ENCODE measurements at regions not wholly inside any gene's neighbourhood (a gene's known extent, or its start where the extent isn't known, plus 50 kb on each side); places are given as distances from the start of the nearest gene placed in this dataset.

- Histone ChIP-seq H3K36me3 (no peaks in the 10 kb centered on the region), H3K9me3 (replicated peaks) (no peaks in the 10 kb centered on the region), H3K27me3 (replicated peaks) (no peaks in the 10 kb centered on the region), H3K27ac (no peak overlapping the region), H3K4me1 (replicated peaks) (peaks cover 3% of the 10 kb centered on the region; the same call in 1 of the 2 replicates), H3K4me3 (no peak overlapping the region)
- DNase-seq (ENCODE audit: low read depth in 1 of 2, low spot score in 2 of 2), result no peak
Observed at GRCh38 chr10:88095223-88095721, 231.8 kb downstream of the PTEN start.

- Histone ChIP-seq H3K36me3 (no peaks in the 10 kb centered on the region), H3K27me3 (replicated peaks) (no peaks in the 10 kb centered on the region), H3K27ac (no peak overlapping the region), H3K4me1 (replicated peaks) (peaks cover 9% of the 10 kb centered on the region), H3K4me3 (no peak overlapping the region), H3K9me3 (replicated peaks) (no peaks in the 10 kb centered on the region)
- no peak for DNase-seq (ENCODE audit: low read depth in 1 of 2, low spot score in 2 of 2)
Observed at GRCh38 chr10:88095778-88096431, 232.5 kb downstream of the PTEN start.

- no peak overlapping the region for H3K4me3 ChIP-seq
- H3K9me3 ChIP-seq (replicated peaks), result no peaks in the 10 kb centered on the region; the same call in 1 of the 2 replicates
- no peak overlapping the region for H3K27ac ChIP-seq
- H3K27me3 ChIP-seq (replicated peaks), result no peaks in the 10 kb centered on the region
- no peak for DNase-seq (ENCODE audit: low read depth in 1 of 2, low spot score in 2 of 2)
- no peaks in the 10 kb centered on the region for H3K36me3 ChIP-seq
- peaks cover 12% of the 10 kb centered on the region for H3K4me1 ChIP-seq (replicated peaks)
Observed at GRCh38 chr10:88097092-88097516, 233.7 kb downstream of the PTEN start.

GRCh38 chr10:88097536-88097935 is 234.1 kb downstream of the PTEN start:
- Histone ChIP-seq H3K4me1 (replicated peaks) (peaks cover 12% of the 10 kb centered on the region), H3K27ac (no peak overlapping the region), H3K4me3 (no peak overlapping the region), H3K36me3 (no peaks in the 10 kb centered on the region), H3K27me3 (replicated peaks) (no peaks in the 10 kb centered on the region), H3K9me3 (replicated peaks) (no peaks in the 10 kb centered on the region; the same call in 1 of the 2 replicates)
- DNase-seq (ENCODE audit: low read depth in 1 of 2, low spot score in 2 of 2), result no peak

- DNase-seq (ENCODE audit: low read depth in 1 of 2, low spot score in 2 of 2), result peak in 1 of 2 experiments; percentile 12
- H3K27ac ChIP-seq, result no peak overlapping the region
- peaks cover 12% of the 10 kb centered on the region for H3K4me1 ChIP-seq (replicated peaks)
- no peaks in the 10 kb centered on the region; the same call in 1 of the 2 replicates for H3K9me3 ChIP-seq (replicated peaks)
- H3K27me3 ChIP-seq (replicated peaks), result no peaks in the 10 kb centered on the region
- no peak overlapping the region for H3K4me3 ChIP-seq
- no peaks in the 10 kb centered on the region for H3K36me3 ChIP-seq
Observed at GRCh38 chr10:88100281-88100680, 236.9 kb downstream of the PTEN start.

- Histone ChIP-seq H3K4me1 (replicated peaks) (peaks cover 12% of the 10 kb centered on the region), H3K36me3 (no peaks in the 10 kb centered on the region), H3K27ac (no peak overlapping the region), H3K9me3 (replicated peaks) (no peaks in the 10 kb centered on the region; the same call in 1 of the 2 replicates), H3K4me3 (no peak overlapping the region), H3K27me3 (replicated peaks) (no peaks in the 10 kb centered on the region)
- no peak for DNase-seq (ENCODE audit: low read depth in 1 of 2, low spot score in 2 of 2)
Observed at GRCh38 chr10:88101666-88102065, 238.2 kb downstream of the PTEN start.

- Histone ChIP-seq H3K27me3 (replicated peaks) (no peaks in the 10 kb centered on the region), H3K4me3 (no peak overlapping the region), H3K9me3 (replicated peaks) (no peaks in the 10 kb centered on the region; the same call in 1 of the 2 replicates), H3K4me1 (replicated peaks) (peaks cover 15% of the 10 kb centered on the region), H3K27ac (no peak overlapping the region), H3K36me3 (no peaks in the 10 kb centered on the region)
- DNase-seq (ENCODE audit: low read depth in 1 of 2, low spot score in 2 of 2), result no peak
Observed at GRCh38 chr10:88103576-88103975, 240.2 kb downstream of the PTEN start.

GRCh38 chr10:88104223-88104622 is 240.8 kb downstream of the PTEN start:
- Histone ChIP-seq H3K4me3 (no peak overlapping the region), H3K36me3 (no peaks in the 10 kb centered on the region), H3K4me1 (replicated peaks) (peaks cover 15% of the 10 kb centered on the region), H3K9me3 (replicated peaks) (no peaks in the 10 kb centered on the region; the same call in 1 of the 2 replicates), H3K27me3 (replicated peaks) (no peaks in the 10 kb centered on the region), H3K27ac (no peak overlapping the region)
- DNase-seq (ENCODE audit: low read depth in 1 of 2, low spot score in 2 of 2), result no peak

GRCh38 chr10:88106366-88106765 is 242.9 kb downstream of the PTEN start:
- Histone ChIP-seq H3K9me3 (replicated peaks) (no peaks in the 10 kb centered on the region; the same call in 1 of the 2 replicates), H3K27me3 (replicated peaks) (no peaks in the 10 kb centered on the region)
- DNase-seq (ENCODE audit: low read depth in 1 of 2, low spot score in 2 of 2), result no peak

GRCh38 chr10:88107296-88108097 is 244.1 kb downstream of the PTEN start:
- Histone ChIP-seq H3K4me1 (replicated peaks) (peaks cover 17% of the 10 kb centered on the region), H3K27me3 (replicated peaks) (no peaks in the 10 kb centered on the region), H3K27ac (no peak overlapping the region), H3K9me3 (replicated peaks) (no peaks in the 10 kb centered on the region), H3K36me3 (no peaks in the 10 kb centered on the region), H3K4me3 (no peak overlapping the region)
- no peak for DNase-seq (ENCODE audit: low read depth in 1 of 2, low spot score in 2 of 2)

More at GRCh38 chr10:88106366-88106765, 242.9 kb downstream of the PTEN start:
- H3K4me3 ChIP-seq, result no peak overlapping the region
- H3K27ac ChIP-seq, result no peak overlapping the region
- no peaks in the 10 kb centered on the region for H3K36me3 ChIP-seq
- H3K4me1 ChIP-seq (replicated peaks), result peaks cover 17% of the 10 kb centered on the region

- Histone ChIP-seq H3K27ac (no peak overlapping the region), H3K9me3 (replicated peaks) (no peaks in the 10 kb centered on the region), H3K4me3 (no peak overlapping the region), H3K27me3 (replicated peaks) (no peaks in the 10 kb centered on the region), H3K36me3 (no peaks in the 10 kb centered on the region), H3K4me1 (replicated peaks) (peaks cover 17% of the 10 kb centered on the region)
- peak in 1 of 2 experiments; percentile 20 for DNase-seq (ENCODE audit: low read depth in 1 of 2, low spot score in 2 of 2)
Observed at GRCh38 chr10:88108115-88108610, 244.7 kb downstream of the PTEN start.

- DNase-seq (ENCODE audit: low read depth in 1 of 2, low spot score in 2 of 2), result peak; percentile 57 to 68
- Histone ChIP-seq H3K9me3 (replicated peaks) (no peaks in the 10 kb centered on the region), H3K4me1 (replicated peaks) (peaks cover 20% of the 10 kb centered on the region), H3K4me3 (no peak overlapping the region), H3K36me3 (no peaks in the 10 kb centered on the region), H3K27me3 (replicated peaks) (no peaks in the 10 kb centered on the region), H3K27ac (peak overlapping the region; percentile 38)
Observed at GRCh38 chr10:88110355-88110754, 246.9 kb downstream of the PTEN start.

- H3K9me3 ChIP-seq (replicated peaks), result no peaks in the 10 kb centered on the region
- peaks cover 24% of the 10 kb centered on the region for H3K4me1 ChIP-seq (replicated peaks)
- no peak overlapping the region for H3K4me3 ChIP-seq
- H3K27ac ChIP-seq, result peak overlapping the region; percentile 38
- no peaks in the 10 kb centered on the region for H3K36me3 ChIP-seq
- no peak for DNase-seq (ENCODE audit: low read depth in 1 of 2, low spot score in 2 of 2)
- no peaks in the 10 kb centered on the region for H3K27me3 ChIP-seq (replicated peaks)
Observed at GRCh38 chr10:88110822-88111221, 247.4 kb downstream of the PTEN start.

- peaks cover 29% of the 10 kb centered on the region for H3K4me1 ChIP-seq (replicated peaks)
- H3K36me3 ChIP-seq, result no peaks in the 10 kb centered on the region
- no peak overlapping the region for H3K4me3 ChIP-seq
- H3K27ac ChIP-seq, result no peak overlapping the region
- no peaks in the 10 kb centered on the region for H3K9me3 ChIP-seq (replicated peaks)
- no peaks in the 10 kb centered on the region for H3K27me3 ChIP-seq (replicated peaks)
- no peak for DNase-seq (ENCODE audit: low read depth in 1 of 2, low spot score in 2 of 2)
Observed at GRCh38 chr10:88111294-88111693, 247.9 kb downstream of the PTEN start.
